Right kidney (tissue), 1 donor: ENCODE measurements at regions not wholly inside any gene's neighbourhood (a gene's known extent, or its start where the extent isn't known, plus 50 kb on each side); places are given as distances from the start of the nearest gene placed in this dataset.
"Not testable (repeated sequence)": the region's sequence is repeated elsewhere in the genome, so short reads cannot be mapped to it uniquely, and the experiment has no call there.

ENCODE experiments used
- DNase-seq: peaks from one replicate; pipeline ENCODE4 v3.0.0-alpha.2; 2016

GRCh38 chr1:25171013-25171412, 61.3 kb downstream of the SYF2 start:
- DNase-seq, result not testable (repeated sequence)

DNA sequence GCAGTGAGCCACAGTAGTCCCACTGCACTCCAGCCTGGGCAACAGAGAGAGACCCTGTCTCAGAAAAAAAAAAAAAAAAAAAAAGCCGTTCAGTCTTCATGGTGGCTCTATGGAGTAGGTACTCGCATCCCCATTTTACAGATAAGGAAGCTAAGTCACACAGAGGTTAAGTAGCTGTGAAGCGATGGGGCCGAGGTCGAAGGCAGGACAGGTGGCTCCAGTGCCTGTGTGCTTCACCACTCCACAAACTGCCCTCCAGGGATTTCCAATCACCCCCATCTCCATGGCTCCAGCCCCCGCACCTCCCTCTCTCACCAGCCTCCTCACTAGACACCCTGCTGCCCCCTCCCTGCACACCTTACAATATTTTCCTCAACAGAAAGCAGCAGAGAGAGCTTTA, 61.9 kb downstream of the SYF2 start:
- DNase-seq, result no peak

GRCh38 chr1:25169610-25170009, 62.7 kb downstream of the SYF2 start:
- no peak for DNase-seq

- DNase-seq, result no peak
Measured at GRCh38 chr1:25169168-25169567, 63.1 kb downstream of the SYF2 start.

GRCh38 chr1:25168193-25169071, 63.9 kb downstream of the SYF2 start:
- peak; percentile 47 for DNase-seq

DNA sequence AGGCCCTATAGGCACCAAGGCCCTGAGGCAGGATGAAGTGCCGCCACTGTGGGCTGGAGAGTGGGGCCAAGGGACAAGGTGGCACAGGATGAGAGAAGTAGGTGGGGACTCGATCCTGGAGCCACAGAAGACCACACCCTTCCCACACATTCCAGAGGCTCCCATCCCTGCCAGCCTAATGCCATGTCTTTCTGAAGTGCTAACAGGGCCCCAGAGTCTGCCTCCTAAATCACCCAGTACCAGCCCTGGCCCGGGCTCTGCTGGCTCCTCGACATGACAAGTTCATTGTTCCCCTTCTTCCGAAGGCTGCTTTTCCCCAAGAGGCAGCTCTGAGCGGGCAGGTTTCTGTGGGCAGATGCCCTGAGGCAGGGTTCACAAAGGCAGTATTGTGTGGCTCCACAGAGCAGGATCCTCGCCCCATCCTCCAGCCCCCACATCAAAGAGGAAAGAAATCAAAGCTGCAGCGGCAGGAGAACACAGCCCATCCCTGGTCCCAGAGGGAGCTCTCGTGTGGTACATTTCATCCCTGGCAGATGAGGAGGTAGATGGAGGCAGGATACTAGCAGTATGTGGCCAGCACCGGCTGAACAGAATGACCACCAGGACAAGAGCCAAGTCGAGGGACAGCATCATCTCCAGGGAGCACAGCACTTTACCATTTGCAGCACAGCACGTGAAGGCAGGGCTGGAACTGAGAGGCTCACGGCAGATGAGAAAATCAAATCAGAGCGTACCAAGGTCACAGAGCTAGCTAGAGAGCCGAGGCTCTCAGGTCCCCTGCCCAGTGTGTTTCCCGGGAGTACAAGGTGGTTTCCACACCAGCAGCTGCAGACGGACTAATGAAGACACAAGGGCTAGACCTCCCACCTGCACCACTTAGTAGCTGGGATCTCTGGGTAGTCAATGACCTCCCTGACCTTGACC, 64.8 kb downstream of the SYF2 start:
- no peak for DNase-seq

- no peak for DNase-seq
Measured at GRCh38 chr1:25166847-25167246, 65.5 kb downstream of the SYF2 start.

GRCh38 chr1:25163986-25164385, 68.3 kb downstream of the SYF2 start:
- DNase-seq, result no peak

DNA sequence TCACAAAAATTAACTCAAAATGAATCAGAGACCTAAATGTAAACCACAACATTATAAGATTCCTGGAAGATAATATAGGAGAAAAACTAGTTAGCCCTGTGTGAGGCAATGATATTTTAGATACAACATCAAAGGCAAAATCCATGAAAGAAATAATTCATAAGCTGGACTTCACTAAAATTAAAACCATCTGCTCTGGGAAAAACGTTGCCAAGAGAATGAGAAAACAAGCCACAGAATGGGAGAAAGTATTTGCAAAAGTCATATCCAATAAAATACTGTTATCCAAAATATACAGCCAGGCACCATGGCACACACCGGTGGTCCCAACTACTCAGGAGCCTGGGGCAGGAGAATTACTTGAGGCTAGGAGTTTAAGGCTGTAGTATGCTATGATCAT, 70.3 kb downstream of the SYF2 start:
- DNase-seq, result no peak

DNA sequence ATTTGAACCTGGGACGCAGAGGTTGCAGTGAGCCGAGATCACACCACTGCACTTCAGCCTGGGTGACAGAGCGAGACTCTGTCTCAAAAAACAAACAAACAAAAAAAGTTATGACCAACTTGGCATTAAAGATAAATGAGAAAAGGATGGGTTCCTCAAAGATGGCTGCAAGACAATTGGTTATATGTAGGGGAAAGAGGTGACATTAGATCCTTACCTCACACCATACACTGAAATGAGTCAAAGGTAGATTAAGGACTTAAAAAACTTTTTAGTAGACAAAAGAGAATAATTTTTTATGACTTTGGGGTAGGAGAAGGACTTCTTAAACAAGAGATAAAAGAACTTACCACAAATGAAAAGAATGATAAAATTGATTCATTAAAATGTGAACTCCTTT, 74.5 kb downstream of the SYF2 start:
- no peak for DNase-seq

- no peak for DNase-seq
Measured at GRCh38 chr1:25150985-25151495, 81.3 kb downstream of the SYF2 start.

GRCh38 chr1:25148673-25149300, 83.5 kb downstream of the SYF2 start:
- no peak for DNase-seq

DNA sequence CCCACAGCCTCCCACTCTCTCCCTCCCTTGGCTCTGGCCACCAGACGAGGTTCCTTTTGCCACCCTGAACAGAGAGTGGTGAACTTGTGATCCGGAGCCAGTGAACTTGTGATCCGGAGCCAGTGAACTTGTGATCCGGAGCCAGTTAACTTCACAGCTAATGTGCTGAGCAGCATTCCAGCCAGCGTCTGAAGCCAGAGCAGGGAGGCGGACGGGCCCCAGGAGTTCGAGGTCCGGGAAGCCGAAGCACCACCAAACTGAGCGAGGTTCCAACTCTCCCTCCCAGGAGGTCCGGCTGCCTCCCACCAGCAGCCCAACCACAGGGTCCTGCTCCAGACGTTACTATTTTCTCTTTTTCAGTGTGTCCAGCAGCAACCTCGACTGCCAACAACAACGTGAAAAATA, 85.8 kb downstream of the SYF2 start:
- DNase-seq, result no peak

GRCh38 chr1:25145775-25146393, 86.4 kb downstream of the SYF2 start:
- peak; percentile 55 for DNase-seq

- no peak for DNase-seq
Measured at GRCh38 chr1:25140073-25140797, 92.1 kb downstream of the SYF2 start.

DNA sequence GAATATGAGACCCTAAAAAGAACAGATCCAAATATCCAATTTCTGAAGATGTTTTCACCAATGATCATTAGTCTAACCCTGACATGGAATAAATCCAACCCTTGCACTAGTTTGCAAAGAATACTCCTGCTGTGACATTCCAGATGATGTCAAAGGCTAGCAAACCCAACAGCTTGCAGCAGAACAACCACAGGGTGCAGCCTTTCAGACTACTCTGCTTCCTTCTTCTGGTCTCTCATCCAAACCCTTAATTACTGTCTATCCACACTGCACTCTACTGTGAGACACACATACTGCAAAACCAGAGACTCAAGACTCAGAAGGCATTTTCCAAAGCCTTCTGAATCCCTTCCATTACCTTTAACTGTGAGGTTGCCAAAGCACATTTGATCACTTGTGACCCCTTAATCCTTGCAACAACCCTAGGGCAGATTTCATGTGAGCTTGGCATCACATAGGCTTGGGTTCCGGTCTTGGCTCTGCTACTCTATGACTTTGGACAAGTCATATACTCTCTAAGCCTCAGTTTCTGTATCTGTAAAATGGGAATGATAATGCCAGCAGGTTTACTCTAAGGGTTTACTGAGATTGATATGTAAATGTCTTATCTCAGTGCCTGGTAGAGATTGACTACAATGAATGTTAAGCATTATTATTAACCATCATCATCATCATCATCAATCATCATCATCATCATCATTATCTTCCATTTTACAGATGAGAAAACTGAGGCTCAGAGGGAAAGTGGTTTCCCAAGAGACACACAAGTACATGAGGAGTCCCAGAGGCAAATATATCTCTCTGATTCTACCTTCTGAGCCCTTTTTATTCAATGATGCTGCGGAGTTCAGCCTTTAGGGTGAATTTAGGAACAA, 94.5 kb downstream of the SYF2 start:
- DNase-seq, result no peak

DNA sequence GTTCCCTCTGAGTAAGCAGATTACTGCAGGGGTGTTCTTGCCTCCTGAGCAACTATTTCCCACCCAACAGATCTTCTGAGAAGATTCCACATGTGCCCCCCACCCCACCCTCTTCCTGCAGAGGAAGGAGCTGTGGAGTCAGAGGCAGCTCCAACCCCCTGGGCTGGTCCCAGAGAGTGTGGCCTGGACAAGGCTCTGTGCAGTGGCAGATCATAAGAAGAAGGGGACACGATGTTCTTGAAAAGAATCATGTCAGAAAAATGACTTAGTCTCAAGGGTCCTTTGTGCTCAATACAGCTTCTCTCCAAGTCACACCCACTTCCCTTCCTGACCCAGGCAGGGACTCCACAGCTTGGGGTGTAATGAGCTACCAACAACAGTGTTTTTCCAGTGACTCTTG, 95.2 kb downstream of the SYF2 start:
- DNase-seq, result no peak

DNA sequence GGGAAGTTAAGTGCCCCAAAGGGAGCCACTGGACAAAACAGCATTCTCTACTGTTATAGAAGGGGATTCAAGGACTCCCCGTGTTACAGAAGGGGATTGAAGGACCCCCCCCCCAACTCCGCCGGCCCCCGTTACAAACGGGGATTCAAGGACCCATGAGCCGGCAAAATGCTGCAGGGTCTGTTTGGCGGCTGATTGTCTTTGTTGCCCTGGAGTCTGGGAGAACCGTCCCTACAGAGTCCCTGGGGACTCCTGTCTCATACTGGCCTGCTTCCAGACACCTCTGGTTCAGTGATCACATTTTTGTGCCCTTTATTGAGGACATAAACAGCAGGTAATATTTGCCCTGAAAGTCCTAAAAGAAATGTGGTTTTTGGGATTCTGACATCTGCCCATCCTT, 96.4 kb downstream of the SYF2 start:
- no peak for DNase-seq

DNA sequence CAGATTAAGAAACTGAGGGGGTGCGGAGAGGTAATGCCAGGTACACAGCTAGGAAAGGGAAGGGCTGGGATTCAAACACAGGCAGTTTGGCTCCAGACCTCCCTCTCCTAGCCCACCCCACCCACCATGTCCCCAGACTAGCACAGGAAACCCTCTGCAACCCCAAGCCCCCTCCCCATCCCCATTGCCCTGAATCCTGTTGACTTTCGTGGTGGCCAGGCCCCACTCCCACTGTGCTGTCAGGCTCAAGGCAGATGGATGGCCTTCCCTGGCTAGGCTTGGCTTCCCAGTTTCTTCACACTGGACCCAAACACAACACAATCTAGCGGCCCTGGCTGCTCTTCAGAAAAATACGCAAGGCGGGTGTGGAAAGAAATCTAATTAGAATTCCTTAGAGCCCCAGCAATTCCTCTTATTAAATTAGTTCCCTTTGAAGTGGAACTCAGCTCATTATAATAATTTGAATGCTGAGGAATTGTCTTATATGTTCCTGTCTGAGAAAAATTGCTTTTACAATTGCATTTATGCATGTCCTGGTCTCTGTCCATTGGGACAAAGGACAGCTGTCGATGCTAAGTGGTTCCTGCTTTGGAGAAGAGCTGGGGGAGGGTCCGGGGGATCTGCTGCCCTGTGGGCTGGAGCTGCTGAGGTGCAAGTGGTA, 97.4 kb downstream of the SYF2 start:
- peak; percentile 20 for DNase-seq

DNA sequence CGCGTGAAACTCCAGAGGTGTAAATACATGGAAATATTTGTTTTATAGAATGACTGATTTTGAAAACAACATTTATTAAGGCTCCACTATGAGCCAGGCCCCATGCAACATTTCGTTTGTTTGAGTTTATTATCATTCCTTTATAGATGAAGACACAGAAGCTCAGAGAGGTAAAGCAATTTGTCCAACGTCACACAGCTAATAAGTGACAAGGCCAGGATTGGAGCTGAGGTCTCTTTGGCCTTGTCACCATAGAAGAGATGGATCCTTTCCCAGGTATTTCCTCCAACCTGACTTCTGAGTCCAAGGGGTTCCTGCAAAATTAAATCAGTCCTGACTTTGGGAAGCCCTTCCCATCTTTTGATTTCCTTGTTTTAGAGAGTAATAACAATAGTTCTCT, 98.0 kb downstream of the SYF2 start:
- no peak for DNase-seq
